Fibroblast of upper back skin (primary cell): ENCODE measurements at regions not wholly inside any gene's neighbourhood (a gene's known extent, or its start where the extent isn't known, plus 50 kb on each side); places are given as distances from the start of the nearest gene placed in this dataset.
A peak's percentile ranks its signal among the peaks of the same experiment; 100 is the strongest.
"Not testable (repeated sequence)": the region's sequence is repeated elsewhere in the genome, so short reads cannot be mapped to it uniquely, and the experiment has no call there.

Experiments used
- DNase-seq: peaks from one replicate; pipeline ENCODE4 v3.0.0-alpha.2; 2013

DNA sequence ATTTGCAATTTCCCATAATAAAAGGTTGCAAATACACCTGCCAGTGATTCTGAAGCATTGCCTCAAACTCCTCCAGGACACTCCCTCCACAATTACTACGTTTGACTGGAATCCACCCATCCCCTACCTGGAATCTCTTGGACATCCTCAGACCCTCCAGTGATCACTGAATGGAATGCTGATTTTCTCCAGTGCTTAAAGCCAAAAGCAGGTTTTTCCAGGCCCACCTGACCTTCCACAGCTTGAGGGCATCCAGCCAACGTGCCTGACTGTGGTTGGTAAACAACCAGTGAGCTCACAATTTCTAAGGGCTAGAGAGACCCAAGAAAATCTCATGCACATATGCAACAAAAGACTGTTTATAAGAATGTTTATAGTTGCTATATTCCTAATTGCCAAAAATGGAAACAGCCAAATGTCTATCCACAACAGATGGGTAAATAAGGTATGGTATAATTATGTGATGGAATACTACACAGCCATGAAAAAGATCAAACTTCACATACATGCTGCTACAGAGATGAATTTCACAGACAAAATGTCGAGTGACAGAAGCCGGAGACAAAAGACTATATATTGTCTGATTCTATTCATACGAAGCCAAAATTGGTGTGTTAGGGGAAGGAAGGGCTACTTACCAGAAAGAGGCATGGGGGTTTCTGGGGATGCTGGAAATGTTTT lies 147.1 kb upstream of the RREB1 start:
- no peak for DNase-seq

DNA sequence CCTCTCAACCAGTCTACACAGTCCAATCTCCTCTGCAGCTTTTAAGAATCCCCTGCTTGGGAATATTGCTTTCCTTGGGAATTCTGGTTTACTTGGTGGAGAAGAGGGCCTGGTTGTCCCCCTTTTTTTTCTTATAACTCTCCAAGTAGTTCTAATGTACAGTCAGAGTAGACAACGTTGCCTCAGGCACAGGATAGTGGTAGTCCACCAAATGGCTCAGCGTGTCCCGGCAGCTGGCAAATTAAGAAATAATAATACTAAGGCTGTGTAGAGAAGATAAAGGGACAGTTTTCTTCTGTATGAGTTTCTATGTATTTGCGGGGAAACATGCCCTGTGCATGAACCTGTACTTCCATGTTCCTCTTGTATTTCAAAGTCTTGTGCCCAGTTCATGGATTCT lies 145.7 kb upstream of the RREB1 start:
- DNase-seq = no peak

DNA sequence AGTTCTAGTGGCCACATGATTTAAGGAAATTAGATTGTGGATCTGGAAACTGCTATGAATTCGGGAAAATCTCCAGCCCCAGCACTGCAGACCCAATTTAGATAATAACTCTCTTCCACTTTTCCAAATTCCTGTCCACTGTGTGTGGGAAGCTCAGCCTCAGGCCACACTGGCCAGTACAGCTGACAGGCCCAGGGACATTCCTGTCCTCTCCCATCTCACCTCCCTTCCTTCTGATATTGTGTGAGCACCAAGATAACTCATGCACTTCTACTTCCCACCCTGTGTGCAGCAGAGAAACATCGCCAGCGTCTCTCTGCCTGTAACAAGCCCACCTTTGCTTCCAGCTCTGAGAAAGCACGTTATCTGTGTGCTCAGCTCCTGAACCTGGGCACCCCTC lies 145.1 kb upstream of the RREB1 start:
- no peak for DNase-seq

DNA sequence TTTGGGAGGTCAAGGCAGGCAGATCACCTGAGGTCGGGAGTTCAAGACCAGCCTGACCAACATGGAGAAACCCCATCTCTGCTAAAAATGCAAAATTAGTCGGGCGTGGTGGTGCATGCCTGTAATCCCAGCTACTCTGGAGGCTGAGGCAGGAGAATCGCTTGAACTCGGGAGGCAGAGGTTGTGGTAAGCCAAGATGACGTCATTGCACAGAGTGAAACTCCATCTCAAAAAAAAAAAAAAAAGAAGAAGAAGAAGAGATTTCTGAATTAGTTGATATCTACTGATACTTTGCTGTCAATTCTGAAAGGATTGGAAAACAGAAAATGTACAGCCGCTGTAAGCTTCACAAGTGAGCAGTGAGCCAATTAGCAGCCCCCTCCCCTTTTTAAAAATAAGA lies 144.4 kb upstream of the RREB1 start:
- not testable (repeated sequence) for DNase-seq

DNA sequence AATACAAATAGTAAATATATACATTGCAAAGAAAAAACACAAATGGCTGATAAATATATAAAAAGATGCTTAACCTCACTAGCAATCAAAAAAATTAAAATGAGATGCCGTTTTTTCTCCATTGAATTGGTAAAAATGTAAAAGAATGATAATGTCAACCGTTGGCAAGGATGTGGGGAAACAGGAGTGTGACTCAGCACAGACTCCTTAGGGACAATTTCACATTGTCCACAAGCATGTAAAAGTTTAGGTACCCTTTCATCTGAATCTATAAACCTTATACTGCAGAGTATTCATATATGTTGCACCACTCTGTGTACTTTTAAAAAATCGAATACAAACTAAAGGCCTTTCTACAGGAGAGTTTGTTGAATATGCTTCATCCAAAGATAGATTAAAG lies 143.1 kb upstream of the RREB1 start:
- no peak for DNase-seq

DNA sequence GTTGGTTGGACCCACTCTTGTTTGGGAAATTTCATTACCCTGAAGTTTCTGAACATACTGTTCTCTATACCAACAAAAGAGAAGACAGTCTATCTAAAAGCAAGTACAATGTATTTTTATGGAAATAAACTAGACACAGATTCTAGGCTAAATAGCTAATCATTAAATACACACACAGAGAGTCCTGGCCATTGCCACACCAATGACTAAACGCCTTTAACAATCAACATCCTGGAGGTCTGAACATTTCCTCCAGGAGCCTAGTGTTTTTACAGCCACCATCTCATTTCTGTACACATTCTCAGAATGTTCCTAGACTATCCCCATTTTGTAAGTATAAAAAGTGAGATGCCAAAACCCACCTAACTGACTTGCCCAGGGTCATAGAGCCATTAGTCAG lies 141.6 kb upstream of the RREB1 start:
- no peak for DNase-seq

DNA sequence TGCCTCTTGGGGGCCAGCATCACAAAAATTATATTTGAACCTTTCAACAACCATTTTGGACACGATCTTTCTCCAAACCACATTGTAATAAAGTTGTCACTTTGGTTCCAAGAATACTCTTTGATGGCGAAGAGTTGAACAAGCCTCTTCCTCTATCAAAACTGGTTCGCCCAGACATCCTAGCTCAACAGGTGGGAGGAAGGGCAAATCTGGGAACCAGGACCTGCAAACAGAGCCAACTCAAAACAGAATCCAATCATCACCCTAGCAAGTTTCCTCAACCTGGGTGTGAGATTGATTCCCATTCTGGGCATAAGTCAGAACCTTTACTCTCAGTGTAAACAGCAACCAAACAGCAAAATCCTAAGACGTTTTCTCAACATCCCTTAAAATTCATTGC lies 141.2 kb upstream of the RREB1 start:
- no peak for DNase-seq

DNA sequence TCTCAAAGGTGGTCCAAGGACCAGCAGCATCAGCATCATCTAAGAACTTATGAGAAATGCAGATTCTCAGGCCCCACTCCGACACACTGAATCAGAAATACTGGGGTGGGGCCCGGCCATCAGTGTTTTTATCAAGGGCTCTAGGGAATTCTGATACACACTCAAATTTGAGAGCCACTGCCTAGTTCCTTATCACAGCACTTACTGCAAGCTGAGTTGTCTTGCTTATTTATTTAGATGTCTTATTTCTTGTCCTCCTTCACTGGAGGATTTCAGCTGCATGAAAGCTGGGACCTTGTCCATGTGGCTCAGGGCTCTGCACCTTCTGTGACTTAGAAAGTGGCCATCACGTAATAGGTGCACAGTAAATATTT lies 139.4 kb upstream of the RREB1 start:
- DNase-seq = no peak

DNA sequence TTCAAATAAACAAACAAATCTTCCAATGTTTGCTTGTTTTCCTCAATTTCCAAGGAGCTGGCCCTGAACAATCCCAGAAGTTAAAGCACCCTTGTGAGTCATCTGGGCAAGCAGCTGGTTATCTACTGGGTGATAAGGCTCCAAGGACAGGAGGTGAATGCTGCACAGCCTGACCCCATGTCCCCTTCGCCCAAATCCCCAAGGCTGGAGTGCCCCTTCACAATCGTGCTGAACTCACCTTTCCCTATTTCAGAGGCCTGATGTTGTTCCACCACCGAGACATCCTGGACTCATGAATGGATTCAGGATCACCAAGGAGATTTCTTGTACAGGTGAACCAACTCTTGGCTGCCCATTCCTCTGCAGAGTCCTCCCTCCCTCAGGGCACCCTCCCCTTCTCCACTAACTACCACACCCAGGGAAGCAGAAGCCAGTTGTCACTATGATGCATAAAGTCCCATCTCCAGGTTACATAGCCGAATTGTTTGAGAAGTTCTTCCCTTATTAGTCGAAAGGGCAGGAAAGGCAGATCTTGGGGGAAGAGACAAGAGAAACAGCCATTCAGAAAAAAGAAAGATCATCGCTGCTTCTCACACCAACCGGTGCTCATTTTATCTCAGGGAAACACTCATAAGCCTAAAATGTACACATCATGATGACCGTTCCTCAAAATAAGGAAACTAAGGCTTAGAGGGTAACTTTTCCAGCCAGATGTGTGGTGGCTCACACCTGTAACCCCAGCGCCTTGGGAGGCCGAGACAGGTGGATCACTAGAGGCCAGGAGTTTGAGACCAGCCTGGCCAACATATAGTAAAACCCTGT lies 138.8 kb upstream of the RREB1 start:
- no peak for DNase-seq

DNA sequence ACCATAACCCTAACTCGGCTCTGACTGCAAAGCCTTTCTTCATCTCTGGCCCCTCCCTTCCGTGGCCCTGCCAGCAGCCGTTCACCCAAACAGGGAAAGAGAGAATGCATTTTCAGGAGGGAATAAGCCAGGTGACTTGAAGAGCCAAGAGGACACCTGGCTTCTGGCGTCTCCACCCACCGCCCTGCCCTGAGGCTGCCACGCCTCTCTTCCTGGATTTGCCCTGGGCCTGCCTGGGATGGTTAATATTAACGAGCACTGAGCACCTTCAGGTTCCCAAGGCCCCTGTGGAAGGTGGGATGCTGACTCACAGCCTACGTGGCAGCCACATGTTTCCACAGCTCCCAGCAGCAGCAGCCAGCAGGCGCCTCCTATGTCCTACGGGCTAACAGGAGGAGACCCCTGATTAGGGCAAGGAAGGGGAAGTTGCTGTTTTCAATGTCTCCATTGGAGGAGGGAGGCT lies 138.0 kb upstream of the RREB1 start:
- no peak for DNase-seq

DNA sequence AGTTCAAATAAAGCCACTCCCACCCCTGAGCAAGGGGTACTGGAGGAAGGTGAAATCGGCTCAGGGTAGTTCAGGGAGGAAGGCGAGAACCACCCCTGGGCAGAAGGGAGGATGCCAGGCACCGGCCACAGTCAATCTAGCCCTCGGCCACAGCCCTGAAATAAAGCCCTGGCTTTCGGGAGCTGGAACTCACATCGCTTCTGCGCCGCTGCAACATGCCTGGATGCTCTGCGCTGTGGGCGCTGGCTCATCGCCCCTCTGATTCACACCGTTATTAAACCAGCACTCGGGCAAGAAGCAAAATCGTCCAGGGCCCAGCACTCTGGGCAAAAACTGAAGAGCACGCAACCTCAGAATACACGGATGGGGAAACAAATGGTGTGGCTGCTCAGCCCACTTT lies 136.9 kb upstream of the RREB1 start:
- DNase-seq = no peak

DNA sequence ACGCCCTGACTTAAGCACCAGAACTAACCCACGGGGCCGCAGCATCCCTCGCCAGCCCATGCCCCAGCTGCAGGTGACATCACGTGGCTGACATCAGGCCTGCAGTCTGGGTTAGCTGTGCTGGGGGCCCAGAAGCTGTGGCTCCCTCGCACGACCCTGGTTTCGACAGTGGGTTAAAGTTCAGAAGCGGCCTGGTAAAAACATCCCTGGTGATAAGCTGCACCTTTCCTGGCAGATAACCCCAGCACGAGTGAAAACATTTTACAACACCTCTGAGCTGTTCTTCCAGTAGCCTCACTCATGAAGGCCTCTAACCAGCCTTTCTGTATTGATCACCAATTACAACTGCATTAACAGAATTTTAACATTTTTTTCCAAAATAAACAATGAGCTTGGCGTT lies 136.4 kb upstream of the RREB1 start:
- no peak for DNase-seq

DNA sequence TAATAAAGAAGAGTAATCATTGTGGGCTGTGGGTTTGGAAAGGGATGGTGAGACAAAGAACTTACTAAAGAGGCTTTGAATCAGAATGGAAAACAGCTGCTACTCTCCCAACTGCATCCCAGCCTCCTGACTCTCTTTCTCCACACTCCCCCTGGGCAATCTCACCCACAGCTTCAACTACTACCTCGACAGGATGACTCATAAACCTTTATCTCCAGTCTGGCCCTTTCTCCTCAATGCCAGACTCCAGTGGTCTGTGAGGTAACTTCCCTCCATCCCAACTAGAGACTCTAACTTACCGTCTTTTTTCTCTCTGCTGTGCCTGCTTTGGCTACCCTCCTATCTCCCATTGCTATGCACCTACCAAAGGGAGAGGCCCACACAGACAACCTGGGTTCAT lies 135.3 kb upstream of the RREB1 start:
- DNase-seq = peak; percentile 81

DNA sequence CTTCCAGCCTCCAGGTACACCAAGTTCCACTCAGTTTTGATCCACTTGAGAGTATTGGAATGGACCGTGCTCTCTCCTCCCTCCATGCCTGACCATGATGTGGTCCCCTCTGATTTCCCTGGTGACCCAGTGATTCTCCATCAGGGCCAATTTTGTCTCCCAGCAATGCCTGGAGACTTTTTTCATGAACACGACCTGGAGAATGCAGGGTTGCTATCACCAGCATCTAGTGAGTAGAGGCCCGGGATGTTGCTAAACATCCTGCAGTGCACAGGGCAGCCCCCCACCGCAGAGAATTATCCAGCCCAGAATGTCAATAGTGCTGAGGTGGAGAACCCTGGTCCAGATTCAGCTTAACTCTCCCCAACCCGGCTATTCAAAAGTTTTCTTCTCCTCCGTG lies 134.0 kb upstream of the RREB1 start:
- DNase-seq = no peak

DNA sequence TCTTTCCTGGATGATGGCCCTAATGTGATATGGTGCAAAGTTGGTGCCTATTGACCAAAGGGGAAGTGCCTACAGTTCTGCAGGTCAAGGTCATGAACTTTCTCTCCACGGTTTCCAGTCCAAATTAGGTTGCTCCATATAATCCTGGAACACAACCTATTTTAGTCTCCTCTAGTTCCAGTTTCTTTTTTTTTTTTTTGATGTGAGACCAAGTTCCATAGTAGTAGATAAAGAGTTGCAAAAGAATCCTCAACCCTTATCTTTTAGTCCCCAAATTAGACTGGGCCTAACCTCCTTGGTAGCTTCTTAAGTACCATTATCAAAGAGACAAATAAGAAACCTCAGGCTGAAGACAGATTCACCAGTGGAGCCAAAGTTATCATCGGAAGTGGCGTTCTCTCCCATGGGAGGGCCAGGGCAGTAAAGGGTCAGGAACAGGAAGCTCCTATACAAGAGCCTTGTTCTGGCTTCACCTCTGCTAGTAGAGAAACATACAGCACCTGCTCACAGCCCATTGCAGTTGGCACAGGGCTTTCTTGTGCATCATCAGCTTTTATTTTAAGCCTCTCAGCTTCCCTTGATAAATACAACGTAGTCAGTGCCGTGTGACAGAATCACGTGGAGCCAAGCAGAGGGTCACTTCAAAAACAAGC lies 132.2 kb upstream of the RREB1 start:
- no peak for DNase-seq

DNA sequence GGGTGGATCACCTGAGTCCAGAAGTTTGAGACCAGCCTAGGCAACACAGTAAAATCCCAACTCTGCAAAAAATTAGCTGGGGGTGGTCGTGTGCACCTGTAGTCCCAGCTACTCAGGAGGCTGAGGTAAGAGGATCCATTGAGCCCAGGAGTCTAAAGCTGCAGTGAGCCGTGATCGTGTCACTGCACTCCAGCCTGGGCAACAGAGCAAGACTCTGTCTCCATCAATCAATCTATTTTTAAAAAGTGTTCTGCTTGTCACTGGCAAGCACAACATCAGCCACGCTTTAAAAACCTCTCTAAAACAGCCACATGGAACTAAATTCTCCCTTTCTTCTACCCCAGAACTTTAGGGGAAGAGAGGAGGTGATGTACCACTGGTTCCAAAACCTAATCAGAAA lies 131.6 kb upstream of the RREB1 start:
- no peak for DNase-seq

DNA sequence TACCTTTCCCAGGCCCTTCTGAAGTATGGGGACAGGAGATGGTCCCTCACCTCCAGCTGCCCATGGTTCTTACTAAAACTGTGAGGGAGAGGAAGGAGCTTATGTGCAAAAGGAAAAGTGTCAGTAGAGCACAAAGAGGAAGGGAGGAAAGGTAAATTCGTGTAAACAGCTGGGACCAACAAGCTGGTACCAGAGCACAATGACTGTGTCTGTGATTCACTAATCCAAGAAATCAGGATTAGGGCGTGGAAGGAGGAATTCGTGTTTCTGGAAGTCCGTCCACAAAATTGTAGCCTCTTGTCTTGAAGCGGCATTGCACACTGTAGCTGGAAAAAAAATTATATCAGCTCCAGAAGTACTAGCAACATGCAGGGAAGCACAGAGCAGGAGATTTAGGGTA lies 129.0 kb upstream of the RREB1 start:
- DNase-seq = no peak

DNA sequence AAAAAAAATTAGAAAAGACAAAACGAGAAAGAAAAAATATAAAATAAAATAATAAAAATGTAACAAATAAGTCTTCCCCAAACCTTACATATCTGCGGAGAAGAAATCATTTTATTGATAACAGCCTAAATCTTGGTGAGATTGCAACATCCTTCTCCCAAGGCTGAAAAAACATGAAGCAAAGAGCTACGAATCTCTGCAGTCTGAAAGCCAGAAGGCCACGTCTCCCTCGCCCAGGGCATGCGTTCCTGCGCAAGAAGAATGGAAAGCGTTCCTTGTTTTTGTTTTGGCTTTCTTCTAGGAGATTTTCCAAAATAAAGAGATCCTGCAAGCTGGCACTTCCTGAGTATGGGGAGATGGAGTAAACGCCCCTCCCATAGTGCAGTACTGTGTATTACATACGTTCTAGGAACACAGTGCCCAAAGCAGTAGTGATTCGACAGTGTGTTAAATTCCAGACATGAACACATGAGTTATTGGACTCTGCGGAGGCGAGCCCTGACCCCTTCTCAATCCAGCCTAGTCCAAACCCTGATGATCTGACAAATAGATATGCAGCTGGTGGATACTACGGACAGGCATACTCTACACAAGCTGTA lies 126.7 kb upstream of the RREB1 start:
- DNase-seq = no peak

DNA sequence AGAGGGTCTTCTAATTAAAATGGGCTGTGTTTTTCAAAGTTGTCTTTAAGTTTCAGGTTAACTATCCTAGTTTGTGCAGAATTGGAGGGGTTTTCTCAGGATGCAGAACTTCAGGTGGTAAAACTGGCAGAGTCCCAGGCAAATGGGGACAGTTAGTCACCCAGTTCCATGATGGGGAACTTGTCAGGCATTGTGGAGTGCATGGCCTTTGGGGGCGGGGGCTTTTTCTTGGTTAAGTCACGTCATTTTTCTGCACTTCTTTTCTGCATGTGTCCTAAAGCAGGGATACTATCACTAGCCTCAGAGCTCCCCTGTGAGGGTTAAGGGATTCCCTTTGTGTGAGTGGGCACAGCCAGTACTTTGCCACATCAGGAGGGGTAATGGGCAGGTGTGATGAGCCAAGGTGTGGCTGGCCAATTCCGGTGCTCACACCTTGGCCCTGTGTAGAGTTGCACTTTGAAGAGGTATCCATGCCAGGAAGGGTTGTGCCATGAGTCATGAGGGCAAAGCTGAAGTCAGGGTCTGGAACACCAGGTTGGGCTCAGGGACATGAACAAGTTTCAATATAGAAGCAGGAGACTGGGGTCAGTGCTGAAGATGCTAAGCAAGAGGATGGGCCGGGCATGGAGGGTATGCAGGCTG lies 126.0 kb upstream of the RREB1 start:
- DNase-seq = no peak

DNA sequence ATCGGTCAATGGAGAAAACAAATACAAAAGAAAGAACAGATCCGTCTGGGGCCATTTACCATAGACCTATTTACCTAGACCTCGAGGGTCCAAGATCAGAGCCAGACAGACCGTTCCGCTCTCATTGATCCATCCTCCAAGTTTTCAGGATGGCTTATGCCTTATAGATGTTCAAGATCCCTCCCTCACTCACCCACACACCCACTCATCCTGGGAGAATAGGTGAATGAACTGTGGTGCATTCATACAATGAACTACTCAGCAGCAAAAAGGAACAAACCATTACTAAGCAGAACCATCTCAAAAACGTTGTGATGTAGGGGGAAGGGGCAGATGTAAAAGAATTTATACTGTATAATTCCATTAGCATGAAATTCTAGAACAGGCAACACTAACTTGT lies 125.1 kb upstream of the RREB1 start:
- no peak for DNase-seq

DNA sequence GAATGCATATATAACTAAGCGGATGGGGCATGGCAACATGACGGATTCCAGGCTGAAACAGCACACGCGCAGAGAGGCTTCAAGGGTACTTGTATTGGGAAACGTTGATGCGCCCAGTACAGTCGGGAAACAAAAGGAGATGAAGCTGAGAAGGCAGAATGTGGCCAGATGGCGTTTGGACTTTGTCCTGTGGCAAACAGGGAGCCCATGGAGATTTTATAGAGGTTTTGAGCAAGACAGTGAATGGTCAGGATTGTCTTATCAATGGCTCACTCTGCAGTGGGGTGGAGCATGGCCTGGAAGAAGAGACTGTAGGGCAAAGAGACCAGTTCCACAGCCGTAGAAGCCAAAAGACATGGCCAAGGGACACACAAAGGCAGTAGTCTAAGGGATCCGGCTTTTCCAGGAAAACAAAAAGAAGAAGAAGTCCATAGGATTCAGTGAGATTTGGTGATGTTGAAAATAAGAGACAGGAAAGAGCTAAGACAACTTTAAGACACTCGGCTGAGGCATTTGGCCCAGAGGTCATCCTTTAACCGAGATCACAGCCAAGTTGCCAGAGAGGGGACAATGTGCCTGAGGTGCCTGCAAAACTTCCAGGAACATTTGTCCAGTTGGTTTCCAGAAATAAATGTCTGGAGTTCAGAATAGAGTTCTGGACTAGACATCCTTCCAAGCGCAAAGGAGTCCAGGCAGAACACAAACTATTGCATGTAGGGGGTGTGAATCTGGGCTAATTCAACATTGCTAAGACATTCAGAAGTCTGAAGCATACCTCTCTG lies 123.0 kb upstream of the RREB1 start:
- no peak for DNase-seq

DNA sequence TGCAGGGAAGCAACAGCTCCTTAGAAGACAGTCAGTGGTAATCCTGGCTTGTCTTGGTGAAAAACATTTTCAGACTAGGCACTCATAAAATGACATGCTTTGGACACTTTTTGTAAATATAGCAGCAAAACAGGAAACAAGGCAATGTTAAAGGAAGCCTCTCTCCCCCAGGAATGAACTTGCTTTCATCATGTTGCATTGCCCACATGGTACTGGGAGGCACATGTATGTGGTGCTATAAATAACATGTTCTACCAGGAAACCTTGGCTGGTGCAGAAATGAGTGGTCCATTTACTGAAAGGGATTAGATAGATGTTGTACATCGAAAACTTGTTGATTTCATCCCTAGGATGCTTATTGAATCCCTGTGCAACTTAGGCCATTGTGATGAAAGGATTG lies 121.4 kb upstream of the RREB1 start:
- DNase-seq = no peak
